IMR-90 (cell line): ENCODE measurements at regions not wholly inside any gene's neighbourhood (a gene's known extent, or its start where the extent isn't known, plus 50 kb on each side); places are given as distances from the start of the nearest gene placed in this dataset.

Source experiments
- ATAC-seq: fragments of 200-7000 bp; cut with Tn5 transposase; 2 replicates; pipeline ENCODE4 v1.9.1; 2020; ENCODE audit warnings: low read depth, mild to moderate bottlenecking, moderate library complexity
- BruUV-seq: library from RNA; stranded (reverse); fragments of 400-500 nt; replicated peaks from 2 replicates; lab custom pipeline; 2021; lab: Mats Ljungman, UMichigan
- CTCF ChIA-PET: fragments of 300-600 bp; formaldehyde crosslinking; extraction: SDS; loops from one replicate; lab custom pipeline; 2021; ENCODE audit warnings: antibody characterized with exemption; lab: Yijun Ruan, JAX
- POLR2A ChIA-PET: fragments of 300-600 bp; sonication (Branson Sonifier 250); formaldehyde crosslinking; loops from one replicate; lab custom pipeline; 2022; ENCODE audit warnings: antibody characterized with exemption; ENCODE audit not compliant: unreplicated experiment; lab: Charles Lee
- DNase-seq: peaks from one replicate; pipeline ENCODE4 v3.0.0; 2013
- H2AFZ ChIP-seq: replicated peaks from 2 replicates; pipeline ENCODE3; 2013; ENCODE audit warnings: low read length, mild to moderate bottlenecking; ENCODE audit not compliant: poor library complexity
- H2AK5ac ChIP-seq: 2 replicates; pipeline ENCODE4 v1.6.1; 2013; ENCODE audit warnings: low read depth, low read length, inconsistent platforms
- H2AK9ac ChIP-seq: replicated peaks from 2 replicates; pipeline ENCODE3; 2013; ENCODE audit warnings: mild to moderate bottlenecking, low read depth, low read length, moderate library complexity; ENCODE audit not compliant: poor library complexity
- H2BK120ac ChIP-seq: 2 replicates; pipeline ENCODE4 v1.6.1; 2013; ENCODE audit warnings: low read depth, low read length, inconsistent platforms
- H2BK15ac ChIP-seq: 3 replicates; pipeline ENCODE4 v1.6.1; 2013; ENCODE audit warnings: low read depth, low read length, inconsistent platforms
- H2BK20ac ChIP-seq: 2 replicates; pipeline ENCODE4 v1.6.1; 2013; ENCODE audit warnings: low read depth, mild to moderate bottlenecking, inconsistent platforms, low read length, moderate library complexity
- H2BK5ac ChIP-seq: 2 replicates; pipeline ENCODE4 v1.6.1; 2013; ENCODE audit warnings: mild to moderate bottlenecking, low read depth, low read length, inconsistent platforms; ENCODE audit not compliant: poor library complexity, severe bottlenecking
- H3K14ac ChIP-seq: replicated peaks from 2 replicates; pipeline ENCODE4 v1.6.1; 2013; ENCODE audit warnings: low read depth, low read length, inconsistent platforms
- H3K18ac ChIP-seq: 2 replicates; pipeline ENCODE4 v1.6.1; 2013; ENCODE audit warnings: low read depth, low read length, control low read depth
- H3K23ac ChIP-seq: 2 replicates; pipeline ENCODE4 v1.6.1; 2013; ENCODE audit warnings: low read depth, low read length, inconsistent platforms
- H3K27ac ChIP-seq: 2 replicates; pipeline ENCODE4 v1.5.1; 2013; ENCODE audit warnings: mild to moderate bottlenecking, control low read depth, low read length; ENCODE audit not compliant: insufficient read depth
- H3K27me3 ChIP-seq: 2 replicates; pipeline ENCODE4 v1.6.1; 2013; ENCODE audit warnings: low read length; ENCODE audit not compliant: control insufficient read depth, insufficient read depth
- H3K36me3 ChIP-seq: 2 replicates; pipeline ENCODE4 v1.6.1; 2013; ENCODE audit warnings: low read length, mixed read lengths; ENCODE audit not compliant: control insufficient read depth, insufficient read depth
- H3K4ac ChIP-seq: 2 replicates; pipeline ENCODE4 v1.6.1; 2013; ENCODE audit warnings: low read depth, low read length, inconsistent platforms
- H3K4me1 ChIP-seq: 2 replicates; pipeline ENCODE4 v1.6.1; 2013; ENCODE audit warnings: low read length, mixed read lengths; ENCODE audit not compliant: control insufficient read depth, insufficient read depth
- H3K4me2 ChIP-seq: 2 replicates; pipeline ENCODE4 v1.6.1; 2013; ENCODE audit warnings: low read depth, mild to moderate bottlenecking, control low read depth, low read length, moderate library complexity
- H3K4me3 ChIP-seq: 2 replicates; pipeline ENCODE4 v1.5.1; 2013; ENCODE audit warnings: low read depth, mild to moderate bottlenecking, control low read depth, low read length, moderate library complexity; ENCODE audit not compliant: insufficient read depth
- H3K56ac ChIP-seq: 2 replicates; pipeline ENCODE4 v1.6.1; 2013; ENCODE audit warnings: low read length, inconsistent platforms; ENCODE audit not compliant: insufficient read depth; ENCODE audit errors: extremely low read depth
- H3K79me1 ChIP-seq, 2 experiments: 2 replicates each; pipeline ENCODE4 v1.6.1; 2013; ENCODE audit warnings: low read length in 2 of 2, inconsistent platforms in 1 of 2, low read depth in 1 of 2
- H3K9ac ChIP-seq: 2 replicates; pipeline ENCODE4 v1.6.1; 2013; ENCODE audit warnings: low read depth, low read length, control low read depth
- H3K9me1 ChIP-seq: 2 replicates; pipeline ENCODE4 v1.6.1; 2013; ENCODE audit warnings: low read length, inconsistent platforms; ENCODE audit not compliant: insufficient read depth
- H3K9me3 ChIP-seq: 2 replicates; pipeline ENCODE4 v1.6.1; 2013; ENCODE audit warnings: low read length; ENCODE audit not compliant: control insufficient read depth, insufficient read depth
- H4K20me1 ChIP-seq: 2 replicates; pipeline ENCODE4 v1.6.1; 2013; ENCODE audit warnings: low read length, inconsistent platforms; ENCODE audit not compliant: insufficient read depth
- H4K5ac ChIP-seq: 2 replicates; pipeline ENCODE4 v1.6.1; 2013; ENCODE audit warnings: mild to moderate bottlenecking, low read depth, low read length, control low read depth
- H4K8ac ChIP-seq, 2 experiments: 2 replicates each; pipeline ENCODE4 v1.6.1; 2013; ENCODE audit warnings: low read depth in 2 of 2, low read length in 2 of 2, control low read depth in 1 of 2, inconsistent platforms in 1 of 2
- H4K91ac ChIP-seq: 2 replicates; pipeline ENCODE4 v1.6.1; 2013; ENCODE audit warnings: low read depth, low read length, inconsistent platforms; ENCODE audit not compliant: insufficient read depth
- BHLHE40 ChIP-seq: fragments of 150-350 bp; IDR thresholded peaks from 2 replicates; pipeline ENCODE4 v1.6.1; 2016; ENCODE audit warnings: mild to moderate bottlenecking, low read depth, low read length
- CEBPB ChIP-seq: IDR thresholded peaks from 2 replicates; pipeline ENCODE4 v1.6.1; 2012; ENCODE audit warnings: low read depth, low read length, improper control_type of control experiment
- CHD1 ChIP-seq: IDR thresholded peaks from 2 replicates; pipeline ENCODE4 v1.6.1; 2012; ENCODE audit warnings: low read depth, low read length, improper control_type of control experiment
- MAFK ChIP-seq: IDR thresholded peaks from 2 replicates; pipeline ENCODE4 v1.6.1; 2012; ENCODE audit warnings: low read depth, low read length, improper control_type of control experiment
- MAZ ChIP-seq: IDR thresholded peaks from 2 replicates; pipeline ENCODE4 v1.6.1; 2012; ENCODE audit warnings: low read depth, mild to moderate bottlenecking, low read length, improper control_type of control experiment, moderate library complexity, borderline replicate concordance
- NFE2L2 ChIP-seq: fragments of 150-350 bp; IDR thresholded peaks from 2 replicates; pipeline ENCODE4 v1.6.1; 2016; ENCODE audit warnings: low read depth, mild to moderate bottlenecking, low read length
- RFX5 ChIP-seq: IDR thresholded peaks from 2 replicates; pipeline ENCODE4 v1.8.0; 2012; ENCODE audit warnings: low read depth, mild to moderate bottlenecking, low read length, moderate library complexity
- SMC3 ChIP-seq: fragments of 150-350 bp; IDR thresholded peaks from 2 replicates; pipeline ENCODE4 v1.6.1; 2016; ENCODE audit warnings: low read depth, mild to moderate bottlenecking, antibody characterized with exemption, low read length, moderate library complexity
- WGBS, 2 experiments: methylation state at CpG; one replicate each; pipeline versions ENCODE4 v1.1.5 to v1.1.7; 2013; ENCODE audit warnings: missing lambda C conversion rate in 2 of 2; ENCODE audit not compliant: insufficient read length in 1 of 2; ENCODE audit errors: extremely low coverage in 2 of 2; 5-methylcytosine and 5-hydroxymethylcytosine counted together
- dilution Hi-C: fragments of 300-500 bp; cut with HindIII; formaldehyde crosslinking; loops from one replicate; pipeline ENCODE4 v1.14.3; 2018; ENCODE audit warnings: low sequenced_read_pairs; ENCODE audit not compliant: unreplicated experiment
- in situ Hi-C: fragments of 300-500 bp; cut with MboI; formaldehyde crosslinking; loops from 3 replicates; pipeline ENCODE4 v1.14.3; 2019; ENCODE audit warnings: low sequenced_read_pairs, inconsistent platforms, mixed read lengths
- intact Hi-C: fragments of 100-400 bp; cut with micrococcal nuclease; formaldehyde crosslinking; loops from 2 replicates; pipeline ENCODE4 v1.10.0; 2022
- TF ChIP-seq, protein P1 (sequence below): fragments of 150-350 bp; IDR thresholded peaks from 2 replicates; pipeline ENCODE4 v1.6.1; 2016; ENCODE audit warnings: low read depth, mild to moderate bottlenecking, low read length, moderate library complexity, borderline replicate concordance
- TF ChIP-seq, protein P2 (sequence below): conservative IDR thresholded peaks from 2 replicates; pipeline ENCODE4 v1.5.1; 2012; ENCODE audit warnings: mild to moderate bottlenecking, low read depth, low read length, improper control_type of control experiment

DNA sequence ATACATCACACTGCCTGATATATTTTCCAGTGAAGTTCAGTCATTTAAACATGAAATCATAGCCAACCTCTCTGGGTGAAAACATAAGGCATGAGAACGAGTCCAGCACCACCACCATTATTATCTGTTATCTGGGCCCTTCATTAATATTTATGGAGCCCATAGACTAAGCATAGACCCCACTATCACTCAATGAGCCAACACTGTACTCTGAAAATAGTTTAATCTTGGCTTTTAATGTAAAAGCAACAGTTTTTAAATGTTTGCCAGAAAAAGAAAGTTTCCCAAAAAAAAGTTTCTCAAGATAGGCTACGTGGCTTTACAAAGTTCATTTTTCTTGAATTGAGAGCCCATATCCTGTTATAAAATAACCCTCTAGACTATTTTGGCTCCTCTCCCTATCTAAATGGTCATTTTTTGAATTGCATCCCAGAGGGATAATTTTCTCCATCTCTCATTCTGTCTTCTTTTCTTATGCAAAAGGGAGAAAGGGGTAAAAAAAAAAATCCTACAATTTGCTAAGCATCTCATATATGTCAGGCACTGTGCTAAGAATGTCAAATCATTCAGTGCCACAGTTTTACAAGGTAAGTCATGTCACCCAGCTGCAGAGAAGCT, 66.1 kb downstream of the FZD1 start:
- BruUV-seq, result no TSS peak
- Histone ChIP-seq H3K14ac (no peak overlapping the region), H3K79me1 (no peaks in the 10 kb centered on the region), H4K5ac (no peak overlapping the region), H3K56ac (no peak overlapping the region), H3K36me3 (no peaks in the 10 kb centered on the region), H2AK9ac (no peak overlapping the region), H3K23ac (no peak overlapping the region), H3K9me3 (no peaks in the 10 kb centered on the region), H2AFZ (no peak overlapping the region), H3K9ac (no peak overlapping the region), H4K8ac (no peak overlapping the region), H2BK120ac (no peak overlapping the region), H3K27ac (no peak overlapping the region), H2BK15ac (no peak overlapping the region), H3K4me3 (no peak overlapping the region), H3K18ac (no peak overlapping the region), H2AK5ac (no peak overlapping the region), H2BK20ac (no peak overlapping the region), H3K27me3 (peaks cover 6% of the 10 kb centered on the region; the same call in 1 of the 2 replicates), H3K4me1 (no peaks in the 10 kb centered on the region), H3K4ac (no peak overlapping the region), H4K20me1 (no peaks in the 10 kb centered on the region), H3K4me2 (no peak overlapping the region), H3K9me1 (no peaks in the 10 kb centered on the region), H4K91ac (no peak overlapping the region), H2BK5ac (no peak overlapping the region)
- DNase-seq (no peak), ATAC-seq (no peak)
- dilution Hi-C loops (no loop called here), intact Hi-C loops (no loop called here), in situ Hi-C loops (no loop called here)
- no CpG with 5 or more reads among the region's 2 CpGs for WGBS, 2 experiments
- no peak for TF ChIP-seq SMC3
- TF ChIP-seq CHD1, result no peak
- TF ChIP-seq MAFK, result no peak
- TF ChIP-seq, protein P1, sequence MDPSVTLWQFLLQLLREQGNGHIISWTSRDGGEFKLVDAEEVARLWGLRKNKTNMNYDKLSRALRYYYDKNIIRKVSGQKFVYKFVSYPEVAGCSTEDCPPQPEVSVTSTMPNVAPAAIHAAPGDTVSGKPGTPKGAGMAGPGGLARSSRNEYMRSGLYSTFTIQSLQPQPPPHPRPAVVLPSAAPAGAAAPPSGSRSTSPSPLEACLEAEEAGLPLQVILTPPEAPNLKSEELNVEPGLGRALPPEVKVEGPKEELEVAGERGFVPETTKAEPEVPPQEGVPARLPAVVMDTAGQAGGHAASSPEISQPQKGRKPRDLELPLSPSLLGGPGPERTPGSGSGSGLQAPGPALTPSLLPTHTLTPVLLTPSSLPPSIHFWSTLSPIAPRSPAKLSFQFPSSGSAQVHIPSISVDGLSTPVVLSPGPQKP, result no peak
- TF ChIP-seq NFE2L2, result no peak
- TF ChIP-seq, protein P2, sequence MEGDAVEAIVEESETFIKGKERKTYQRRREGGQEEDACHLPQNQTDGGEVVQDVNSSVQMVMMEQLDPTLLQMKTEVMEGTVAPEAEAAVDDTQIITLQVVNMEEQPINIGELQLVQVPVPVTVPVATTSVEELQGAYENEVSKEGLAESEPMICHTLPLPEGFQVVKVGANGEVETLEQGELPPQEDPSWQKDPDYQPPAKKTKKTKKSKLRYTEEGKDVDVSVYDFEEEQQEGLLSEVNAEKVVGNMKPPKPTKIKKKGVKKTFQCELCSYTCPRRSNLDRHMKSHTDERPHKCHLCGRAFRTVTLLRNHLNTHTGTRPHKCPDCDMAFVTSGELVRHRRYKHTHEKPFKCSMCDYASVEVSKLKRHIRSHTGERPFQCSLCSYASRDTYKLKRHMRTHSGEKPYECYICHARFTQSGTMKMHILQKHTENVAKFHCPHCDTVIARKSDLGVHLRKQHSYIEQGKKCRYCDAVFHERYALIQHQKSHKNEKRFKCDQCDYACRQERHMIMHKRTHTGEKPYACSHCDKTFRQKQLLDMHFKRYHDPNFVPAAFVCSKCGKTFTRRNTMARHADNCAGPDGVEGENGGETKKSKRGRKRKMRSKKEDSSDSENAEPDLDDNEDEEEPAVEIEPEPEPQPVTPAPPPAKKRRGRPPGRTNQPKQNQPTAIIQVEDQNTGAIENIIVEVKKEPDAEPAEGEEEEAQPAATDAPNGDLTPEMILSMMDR, result no peak
- TF ChIP-seq CEBPB, result no peak
- TF ChIP-seq RFX5, result no peak
- TF ChIP-seq BHLHE40, result no peak
- no peak for TF ChIP-seq MAZ
- POLR2A ChIA-PET, result interaction anchor here (0.6 kb wide), 1 partner anchor 15 kb away, joined by 3 read pairs; no protein-coding TSS in a partner anchor
- CTCF ChIA-PET, result no interaction called here
